Osteoblast (primary cell): ENCODE measurements at regions not wholly inside any gene's neighbourhood (a gene's known extent, or its start where the extent isn't known, plus 50 kb on each side); places are given as distances from the start of the nearest gene placed in this dataset.

ENCODE experiments used
- DNase-seq: peaks from one replicate; pipeline ENCODE4 v3.0.0; 2011; ENCODE audit warnings: low spot score, mixed read lengths; ENCODE audit not compliant: insufficient read length; ENCODE audit errors: missing footprints
- H2AFZ ChIP-seq: 2 replicates; pipeline ENCODE4 v1.6.0; 2011; ENCODE audit warnings: mild to moderate bottlenecking, low read length
- H3K27ac ChIP-seq: 2 replicates; pipeline ENCODE4 v1.5.1; 2011; ENCODE audit warnings: mild to moderate bottlenecking, low read depth, low read length, moderate library complexity
- H3K27me3 ChIP-seq: 2 replicates; pipeline ENCODE4 v1.6.0; 2012; ENCODE audit warnings: mild to moderate bottlenecking, control low read depth, inconsistent platforms, low read length, moderate library complexity; ENCODE audit not compliant: insufficient read depth
- H3K36me3 ChIP-seq: 2 replicates; pipeline ENCODE4 v1.5.1; 2011; ENCODE audit warnings: mild to moderate bottlenecking, low read length, control low read depth, moderate library complexity; ENCODE audit not compliant: insufficient read depth
- H3K4me1 ChIP-seq: 2 replicates; pipeline ENCODE4 v1.5.1; 2011; ENCODE audit warnings: mild to moderate bottlenecking, low read length, control low read depth, moderate library complexity; ENCODE audit not compliant: insufficient read depth
- H3K4me2 ChIP-seq: 2 replicates; pipeline ENCODE4 v1.6.0; 2011; ENCODE audit warnings: mild to moderate bottlenecking, low read length; ENCODE audit not compliant: insufficient read depth
- H3K4me3 ChIP-seq: fragments of 200-600 bp; sonication (generic); 3 replicates; pipeline ENCODE4 v1.5.1; 2012; ENCODE audit warnings: mild to moderate bottlenecking, low read length, inconsistent platforms; ENCODE audit not compliant: insufficient read depth
- H3K79me2 ChIP-seq: 2 replicates; pipeline ENCODE4 v1.6.0; 2012; ENCODE audit warnings: mild to moderate bottlenecking, low read length, control low read depth, inconsistent platforms; ENCODE audit not compliant: insufficient read depth
- H3K9me3 ChIP-seq: 2 replicates; pipeline ENCODE4 v1.5.1; 2011; ENCODE audit warnings: low read depth, low read length, control low read depth
- H4K20me1 ChIP-seq: 2 replicates; pipeline ENCODE4 v1.6.0; 2012; ENCODE audit warnings: mild to moderate bottlenecking, low read length, control low read depth; ENCODE audit not compliant: insufficient read depth
- CTCF ChIP-seq: IDR thresholded peaks from 2 replicates; pipeline ENCODE4 v1.5.1; 2011; ENCODE audit warnings: mild to moderate bottlenecking, low read depth, low read length, moderate library complexity; ENCODE audit errors: extremely low read depth

GRCh38 chr22:40123387-40123786 lies 54.3 kb upstream of the TNRC6B start:
- no peak for TF ChIP-seq CTCF
- DNase-seq = no peak
- Histone ChIP-seq H3K27me3 (no peaks in the 10 kb centered on the region), H3K4me3 (no peak overlapping the region), H3K4me2 (no peak overlapping the region), H2AFZ (no peak overlapping the region), H3K4me1 (no peaks in the 10 kb centered on the region), H4K20me1 (peaks cover 2% of the 10 kb centered on the region), H3K27ac (no peak overlapping the region), H3K9me3 (no peaks in the 10 kb centered on the region), H3K79me2 (no peaks in the 10 kb centered on the region), H3K36me3 (no peaks in the 10 kb centered on the region)
